ENCODE measurements at regions not wholly inside any gene's neighbourhood (a gene's known extent, or its start where the extent isn't known, plus 50 kb on each side); places are given as distances from the start of the nearest gene placed in this dataset.

- TF ChIP-seq SUZ12 (IDR thresholded peaks at IDR 0.05; ENCODE audit: low read length) = no peak
- TF ChIP-seq CHD2 (IDR thresholded peaks at IDR 0.05; ENCODE audit: low read length) = no peak
- TF ChIP-seq CTCF (IDR thresholded peaks at IDR 0.05; ENCODE audit: control extremely low read depth in 1 of 3, insufficient read depth in 1 of 3, low read depth in 1 of 3, low read length in 3 of 3) = no peak
Observed at GRCh38 chr16:66085651-66086050, 280.8 kb upstream of the CDH5 start.

Measured in H1 (cell line).